HCT116 (cell line): ENCODE measurements at regions not wholly inside any gene's neighbourhood (a gene's known extent, or its start where the extent isn't known, plus 50 kb on each side); places are given as distances from the start of the nearest gene placed in this dataset.

Source experiments
- ATAC-seq: fragments of 200-7000 bp; cut with Tn5 transposase; 2 replicates; pipeline ENCODE4 v1.9.1; 2020; ENCODE audit warnings: mild to moderate bottlenecking, moderate library complexity
- BruUV-seq: library from RNA; stranded (reverse); fragments of 400-500 nt; replicated peaks from 2 replicates; lab custom pipeline; 2021; lab: Mats Ljungman, UMichigan
- CTCF ChIA-PET: fragments of 300-600 bp; sonication (Branson Sonifier 250); formaldehyde crosslinking; loops from one replicate; lab custom pipeline; 2021; ENCODE audit warnings: antibody characterized with exemption; lab: Charles Lee
- POLR2A ChIA-PET: fragments of 300-600, 350-600 bp; sonication (Branson Sonifier 250); formaldehyde crosslinking; loops from one replicate; lab custom pipeline; 2021; ENCODE audit warnings: antibody characterized with exemption; lab: Charles Lee
- RAD21 ChIA-PET, 2 experiments: fragments of 300-600 bp; sonication (Branson Sonifier 250); formaldehyde crosslinking; loops; one replicate each; lab custom pipeline; 2023; ENCODE audit warnings: low total read pairs in 2 of 2; ENCODE audit not compliant: uncharacterized antibody in 2 of 2, unreplicated experiment in 2 of 2, low non-redundant PET in 1 of 2; lab: Charles Lee
- DNase-seq: peaks from one replicate; pipeline ENCODE4 v3.0.0-alpha.2; 2010; ENCODE audit warnings: low read depth, low spot score
- H2AFZ ChIP-seq: fragments of 200-600 bp; shearing (Covaris generic), sonication (generic); 2 replicates; pipeline ENCODE4 v1.6.1; 2017; ENCODE audit warnings: low read depth, mixed run types, mixed read lengths, antibody characterized with exemption, low read length; ENCODE audit not compliant: poor library complexity, severe bottlenecking
- H3K27ac ChIP-seq: 2 replicates; pipeline ENCODE4 v1.5.1; 2012; ENCODE audit warnings: low read depth, low read length
- H3K27me3 ChIP-seq: fragments of 200-600 bp; sonication (generic); 2 replicates; pipeline ENCODE4 v1.6.1; 2016; ENCODE audit warnings: mixed run types, low read length, mixed read lengths; ENCODE audit not compliant: insufficient read depth
- H3K36me3 ChIP-seq, 2 experiments: fragments of 200-500 bp in 1 of 2; fragments of 200-600 bp in 1 of 2; sonication (Bioruptor generic) in 1 of 2; sonication (generic) in 1 of 2; 2 replicates each; pipeline versions ENCODE4 v1.5.1 to v1.6.1; 2014 to 2016; ENCODE audit warnings: low read length in 2 of 2, inconsistent platforms in 1 of 2, mixed read lengths in 1 of 2, mixed run types in 1 of 2; ENCODE audit not compliant: insufficient read depth in 2 of 2, control insufficient read depth in 1 of 2
- H3K4me1 ChIP-seq, 2 experiments: fragments of 200-600 bp in 1 of 2; sonication (generic) in 1 of 2; 2 replicates each; pipeline versions ENCODE4 v1.5.1 to v1.6.1; 2012 to 2017; ENCODE audit warnings: low read length in 2 of 2, inconsistent platforms in 1 of 2, mild to moderate bottlenecking in 1 of 2, mixed read lengths in 1 of 2, mixed run types in 1 of 2, moderate library complexity in 1 of 2; ENCODE audit not compliant: insufficient read depth in 2 of 2, control insufficient read depth in 1 of 2
- H3K4me2 ChIP-seq: fragments of 200-600 bp; sonication (generic); 2 replicates; pipeline ENCODE4 v1.6.1; 2017; ENCODE audit warnings: mixed run types, low read length, mixed read lengths
- H3K4me3 ChIP-seq, 2 experiments: fragments of 200-600 bp in 1 of 2; sonication (generic) in 1 of 2; replicated peaks in 1 of 2; 2 replicates each; pipeline ENCODE4 v1.5.1; 2011 to 2016; ENCODE audit warnings: low read length in 2 of 2, control low read depth in 1 of 2, low read depth in 1 of 2, mild to moderate bottlenecking in 1 of 2, mixed read lengths in 1 of 2, mixed run types in 1 of 2
- H3K79me2 ChIP-seq: fragments of 200-600 bp; sonication (generic); 2 replicates; pipeline ENCODE4 v1.6.1; 2017; ENCODE audit warnings: mild to moderate bottlenecking, mixed run types, low read length, moderate library complexity, mixed read lengths; ENCODE audit not compliant: insufficient read depth
- H3K9ac ChIP-seq: fragments of 200-600 bp; sonication (generic); 2 replicates; pipeline ENCODE4 v1.6.1; 2016; ENCODE audit warnings: low read length, mixed read lengths
- H3K9me2 ChIP-seq: fragments of 200-600 bp; sonication (generic), shearing (Covaris generic); 2 replicates; pipeline ENCODE4 v1.6.1; 2017; ENCODE audit warnings: mixed run types, mild to moderate bottlenecking, moderate library complexity; ENCODE audit not compliant: insufficient read depth
- H3K9me3 ChIP-seq, 2 experiments: fragments of 200-500 bp in 1 of 2; fragments of 200-600 bp in 1 of 2; sonication (Bioruptor generic) in 1 of 2; sonication (generic) in 1 of 2; 2 replicates each; pipeline ENCODE4 v1.6.1; 2014 to 2017; ENCODE audit warnings: low read length in 2 of 2, mixed read lengths in 2 of 2, inconsistent platforms in 1 of 2, low read depth in 1 of 2, mild to moderate bottlenecking in 1 of 2, mixed run types in 1 of 2, moderate library complexity in 1 of 2; ENCODE audit not compliant: control insufficient read depth in 1 of 2, insufficient read depth in 1 of 2
- H4K20me1 ChIP-seq: fragments of 200-600 bp; sonication (generic), shearing (Covaris generic); 2 replicates; pipeline ENCODE4 v1.6.1; 2017; ENCODE audit warnings: mixed run types, mild to moderate bottlenecking, moderate library complexity; ENCODE audit not compliant: insufficient read depth
- ATF3 ChIP-seq: IDR thresholded peaks from 2 replicates; pipeline ENCODE4 v1.6.1; 2012
- CBX3 ChIP-seq: IDR thresholded peaks from 2 replicates; pipeline ENCODE4 v1.6.1; 2012; ENCODE audit warnings: low read depth
- CEBPB ChIP-seq: IDR thresholded peaks from 2 replicates; pipeline ENCODE4 v1.6.1; 2012; ENCODE audit warnings: low read depth
- EGR1 ChIP-seq: IDR thresholded peaks from 2 replicates; pipeline ENCODE4 v1.6.1; 2012; ENCODE audit warnings: low read depth
- EZH2 ChIP-seq: fragments of 200-600 bp; sonication (generic); IDR thresholded peaks from 2 replicates; pipeline ENCODE4 v1.6.1; 2017; ENCODE audit warnings: antibody characterized with exemption, mixed run types
- EZH2phosphoT487 ChIP-seq: fragments of 200-600 bp; IDR thresholded peaks from 2 replicates; pipeline ENCODE4 v1.6.1; 2018; ENCODE audit warnings: antibody characterized with exemption, borderline replicate concordance
- FOSL1 ChIP-seq: IDR thresholded peaks from 2 replicates; pipeline ENCODE4 v1.6.1; 2012; ENCODE audit warnings: low read depth
- JUND ChIP-seq: IDR thresholded peaks from 2 replicates; pipeline ENCODE4 v1.6.1; 2012
- MAX ChIP-seq: IDR thresholded peaks from 2 replicates; pipeline ENCODE4 v1.6.1; 2012
- POLR2AphosphoS5 ChIP-seq: IDR thresholded peaks from 2 replicates; pipeline ENCODE4 v1.6.1; 2011; ENCODE audit warnings: mild to moderate bottlenecking, low read depth, low read length, moderate library complexity
- RAD21 ChIP-seq: IDR thresholded peaks from 2 replicates; pipeline ENCODE4 v1.6.1; 2012; ENCODE audit warnings: low read depth, mild to moderate bottlenecking
- SIN3A ChIP-seq: IDR thresholded peaks from 2 replicates; pipeline ENCODE4 v1.6.1; 2012; ENCODE audit warnings: low read depth
- SP1 ChIP-seq: IDR thresholded peaks from 2 replicates; pipeline ENCODE4 v1.6.1; 2012; ENCODE audit warnings: low read depth
- SRF ChIP-seq: IDR thresholded peaks from 2 replicates; pipeline ENCODE4 v1.6.1; 2012; ENCODE audit warnings: low read depth
- YY1 ChIP-seq: IDR thresholded peaks from 2 replicates; pipeline ENCODE4 v1.6.1; 2011; ENCODE audit warnings: low read length, low read depth, moderate library complexity, mild to moderate bottlenecking; ENCODE audit not compliant: insufficient replicate concordance; ENCODE audit errors: extremely low read depth
- ZFX ChIP-seq: fragments of 450-650 bp; IDR thresholded peaks from 2 replicates; pipeline ENCODE4 v1.6.1; 2017
- ZNF274 ChIP-seq: fragments of 200-500 bp; sonication (Bioruptor generic); IDR thresholded peaks from 2 replicates; pipeline ENCODE4 v1.6.1; 2014; ENCODE audit warnings: mild to moderate bottlenecking, low read depth, low read length, inconsistent platforms
- intact Hi-C: fragments of 100-400 bp; cut with micrococcal nuclease; formaldehyde crosslinking; loops from 2 replicates; pipeline ENCODE4 v1.10.0; 2022
- TF ChIP-seq, protein P1 (sequence below): IDR thresholded peaks from 2 replicates; pipeline ENCODE4 v1.6.1; 2012; ENCODE audit warnings: low read depth

GRCh38 chr20:22381812-22382416 is 202.5 kb downstream of the FOXA2 start (continued):
- TF ChIP-seq, protein P1, sequence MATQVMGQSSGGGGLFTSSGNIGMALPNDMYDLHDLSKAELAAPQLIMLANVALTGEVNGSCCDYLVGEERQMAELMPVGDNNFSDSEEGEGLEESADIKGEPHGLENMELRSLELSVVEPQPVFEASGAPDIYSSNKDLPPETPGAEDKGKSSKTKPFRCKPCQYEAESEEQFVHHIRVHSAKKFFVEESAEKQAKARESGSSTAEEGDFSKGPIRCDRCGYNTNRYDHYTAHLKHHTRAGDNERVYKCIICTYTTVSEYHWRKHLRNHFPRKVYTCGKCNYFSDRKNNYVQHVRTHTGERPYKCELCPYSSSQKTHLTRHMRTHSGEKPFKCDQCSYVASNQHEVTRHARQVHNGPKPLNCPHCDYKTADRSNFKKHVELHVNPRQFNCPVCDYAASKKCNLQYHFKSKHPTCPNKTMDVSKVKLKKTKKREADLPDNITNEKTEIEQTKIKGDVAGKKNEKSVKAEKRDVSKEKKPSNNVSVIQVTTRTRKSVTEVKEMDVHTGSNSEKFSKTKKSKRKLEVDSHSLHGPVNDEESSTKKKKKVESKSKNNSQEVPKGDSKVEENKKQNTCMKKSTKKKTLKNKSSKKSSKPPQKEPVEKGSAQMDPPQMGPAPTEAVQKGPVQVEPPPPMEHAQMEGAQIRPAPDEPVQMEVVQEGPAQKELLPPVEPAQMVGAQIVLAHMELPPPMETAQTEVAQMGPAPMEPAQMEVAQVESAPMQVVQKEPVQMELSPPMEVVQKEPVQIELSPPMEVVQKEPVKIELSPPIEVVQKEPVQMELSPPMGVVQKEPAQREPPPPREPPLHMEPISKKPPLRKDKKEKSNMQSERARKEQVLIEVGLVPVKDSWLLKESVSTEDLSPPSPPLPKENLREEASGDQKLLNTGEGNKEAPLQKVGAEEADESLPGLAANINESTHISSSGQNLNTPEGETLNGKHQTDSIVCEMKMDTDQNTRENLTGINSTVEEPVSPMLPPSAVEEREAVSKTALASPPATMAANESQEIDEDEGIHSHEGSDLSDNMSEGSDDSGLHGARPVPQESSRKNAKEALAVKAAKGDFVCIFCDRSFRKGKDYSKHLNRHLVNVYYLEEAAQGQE, result no peak
- TF ChIP-seq EGR1 (no peak), CEBPB (no peak), EZH2phosphoT487 (no peak), YY1 (no peak)

DNA sequence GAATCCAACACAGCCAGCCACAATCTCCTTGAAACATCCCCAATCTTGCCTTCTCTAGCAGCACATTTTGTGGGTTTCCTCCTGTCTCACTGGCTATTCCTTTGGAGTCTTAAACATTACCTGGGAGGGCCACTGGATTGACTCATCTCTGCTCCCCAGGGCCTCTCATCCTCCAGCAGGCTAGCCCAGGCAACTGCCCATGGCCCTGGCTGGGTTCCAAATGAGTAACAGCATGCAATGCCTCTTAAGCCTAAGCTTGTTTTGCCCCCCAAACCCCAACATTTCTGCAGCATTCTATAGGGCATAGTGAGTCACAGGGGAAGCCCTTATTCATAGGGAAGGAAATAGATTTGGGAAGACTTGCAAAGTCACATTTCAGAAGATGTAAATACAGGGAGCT is 204.9 kb downstream of the FOXA2 start:
- Histone ChIP-seq H4K20me1 (no peaks in the 10 kb centered on the region), H2AFZ (peak overlapping the region; percentile 79), H3K4me2 (peak overlapping the region; percentile 60), H3K9ac (no peak overlapping the region), H3K4me3 (0 out of 4 replicates have a peak overlapping the region, but pooled peaks of 1 of the 2 experiments have one; percentile 10), H3K36me3 (no peaks in the 10 kb centered on the region), H3K27me3 (no peaks in the 10 kb centered on the region), H3K79me2 (no peaks in the 10 kb centered on the region), H3K9me2 (no peaks in the 10 kb centered on the region), H3K9me3 (no peaks in the 10 kb centered on the region), H3K4me1 (peaks cover 28 to 52% of the 10 kb centered on the region in 2 experiments), H3K27ac (peak overlapping the region; percentile 54)
- RAD21 ChIA-PET, result no interaction called here
- CTCF ChIA-PET, result no interaction called here
- peak; percentile 50; the same call in 1 of the 2 replicates for TF ChIP-seq POLR2AphosphoS5
- TF ChIP-seq CEBPB, result peak; percentile 58
- peak; percentile 71 for TF ChIP-seq FOSL1
- no peak for TF ChIP-seq SIN3A
- no peak for TF ChIP-seq RAD21
- TF ChIP-seq ZNF274, result no peak
- TF ChIP-seq JUND, result peak; percentile 63
- TF ChIP-seq SP1, result peak; percentile 68
- no peak for TF ChIP-seq EZH2
- TF ChIP-seq ZFX, result no peak
- peak; percentile 66; the same call in 1 of the 2 replicates for TF ChIP-seq CBX3
- TF ChIP-seq SRF, result 0 out of 2 replicates have a peak, but pooled peaks have one; percentile 34
- TF ChIP-seq, protein P1, result no peak
- TF ChIP-seq MAX, result peak; percentile 38
- TF ChIP-seq ATF3, result no peak
- DNase-seq (peak; percentile 77), ATAC-seq (peak; percentile 82)
- BruUV-seq, result no TSS peak
- POLR2A ChIA-PET, result interaction anchor here (2.0 kb wide), 1 partner anchor 11 kb away, joined by 13 read pairs; no protein-coding TSS in a partner anchor
- intact Hi-C loops, result loop anchor here (5.0 to 10.0 kb wide), 2 partner anchors 37 to 775 kb away; no protein-coding TSS in a partner anchor
